SK-N-SH (cell line): ENCODE measurements at regions not wholly inside any gene's neighbourhood (a gene's known extent, or its start where the extent isn't known, plus 50 kb on each side); places are given as distances from the start of the nearest gene placed in this dataset.
A peak's percentile ranks its signal among the peaks of the same experiment; 100 is the strongest.

Experiments used
- CTCF ChIA-PET: fragments of 300-600, 350-600 bp; formaldehyde crosslinking; extraction: SDS; loops from one replicate; lab custom pipeline; 2021; lab: Yijun Ruan, JAX
- POLR2A ChIA-PET: fragments of 350-600 bp; sonication (Branson Sonifier 250); formaldehyde crosslinking; extraction: SDS; loops from one replicate; lab custom pipeline; 2020; ENCODE audit warnings: antibody characterized with exemption, inconsistent platforms; lab: Yijun Ruan, JAX
- DNase-seq: peaks from one replicate; pipeline ENCODE4 v3.0.0; 2012
- H2AFZ ChIP-seq: fragments of 200-600 bp; sonication (generic); 2 replicates; pipeline ENCODE4 v1.8.1; 2016; ENCODE audit warnings: antibody characterized with exemption, mild to moderate bottlenecking, low read depth
- H3F3A ChIP-seq: fragments of 200-600 bp; sonication (generic); replicated peaks from 2 replicates; pipeline ENCODE3; 2016; ENCODE audit warnings: antibody characterized with exemption, mild to moderate bottlenecking; ENCODE audit not compliant: insufficient read depth
- H3K27ac ChIP-seq, 2 experiments: fragments of 200-500 bp in 1 of 2; fragments of 200-600 bp in 1 of 2; sonication (Bioruptor generic) in 1 of 2; sonication (generic), shearing (Covaris generic) in 1 of 2; 2 replicates each; pipeline versions ENCODE4 v1.5.1 to v1.6.1; 2014 to 2016; ENCODE audit warnings: low read depth in 2 of 2, inconsistent platforms in 1 of 2, low read length in 1 of 2, mild to moderate bottlenecking in 1 of 2, mixed read lengths in 1 of 2
- H3K27me3 ChIP-seq: fragments of 200-600 bp; sonication (generic), shearing (Covaris generic); 2 replicates; pipeline ENCODE4 v1.6.1; 2016; ENCODE audit warnings: mixed run types; ENCODE audit not compliant: insufficient read depth
- H3K36me3 ChIP-seq, 2 experiments: fragments of 200-500 bp in 1 of 2; fragments of 200-600 bp in 1 of 2; sonication (Bioruptor generic) in 1 of 2; sonication (generic) in 1 of 2; replicated peaks in 1 of 2; 2 replicates each; pipeline versions ENCODE3 to v1.5.1; 2014 to 2016; ENCODE audit warnings: low read length in 1 of 2, mild to moderate bottlenecking in 1 of 2; ENCODE audit not compliant: insufficient read depth in 2 of 2, control insufficient read depth in 1 of 2
- H3K4me1 ChIP-seq, 2 experiments: fragments of 200-500 bp in 1 of 2; fragments of 200-600 bp in 1 of 2; sonication (Bioruptor generic) in 1 of 2; sonication (generic), shearing (Covaris generic) in 1 of 2; 2 replicates each; pipeline versions ENCODE4 v1.5.1 to v1.6.1; 2014 to 2016; ENCODE audit warnings: low read depth in 1 of 2, low read length in 1 of 2, mixed run types in 1 of 2; ENCODE audit not compliant: insufficient read depth in 2 of 2, control insufficient read depth in 1 of 2
- H3K4me2 ChIP-seq: fragments of 200-600 bp; sonication (generic), shearing (Covaris generic); 2 replicates; pipeline ENCODE4 v1.6.1; 2017; ENCODE audit warnings: mixed run types
- H3K4me3 ChIP-seq, 2 experiments: fragments of 200-500 bp in 1 of 2; fragments of 200-600 bp in 1 of 2; sonication (Bioruptor generic) in 1 of 2; sonication (generic), shearing (Covaris generic) in 1 of 2; 2 replicates each; pipeline versions ENCODE4 v1.5.1 to v1.8.1; 2014 to 2016; ENCODE audit warnings: low read depth in 2 of 2, inconsistent platforms in 1 of 2, low read length in 1 of 2, mild to moderate bottlenecking in 1 of 2, mixed read lengths in 1 of 2, moderate library complexity in 1 of 2
- H3K79me2 ChIP-seq: fragments of 200-600 bp; sonication (generic); 2 replicates; pipeline ENCODE4 v1.8.1; 2017; ENCODE audit warnings: mild to moderate bottlenecking; ENCODE audit not compliant: insufficient read depth
- H3K9ac ChIP-seq: fragments of 200-600 bp; sonication (generic); 2 replicates; pipeline ENCODE4 v1.6.1; 2017; ENCODE audit warnings: mixed run types
- H3K9me2 ChIP-seq: fragments of 200-600 bp; sonication (generic); 2 replicates; pipeline ENCODE4 v1.6.1; 2017; ENCODE audit warnings: mixed run types
- H3K9me3 ChIP-seq: fragments of 200-600 bp; sonication (generic); 2 replicates; pipeline ENCODE4 v1.6.1; 2017; ENCODE audit warnings: mixed run types, mild to moderate bottlenecking, moderate library complexity
- H4K20me1 ChIP-seq: fragments of 200-600 bp; sonication (generic); 2 replicates; pipeline ENCODE4 v1.6.1; 2017; ENCODE audit warnings: mild to moderate bottlenecking, mixed run types; ENCODE audit not compliant: insufficient read depth
- CHD2 ChIP-seq: fragments of 150-350 bp; IDR thresholded peaks from 2 replicates; pipeline ENCODE4 v1.6.1; 2018; ENCODE audit warnings: low read length; ENCODE audit not compliant: partially characterized antibody
- EP300 ChIP-seq, 2 experiments: IDR thresholded peaks; 2 replicates each; pipeline versions ENCODE4 v1.4.0 to v1.6.1; 2012; ENCODE audit warnings: borderline replicate concordance in 1 of 2, low read depth in 1 of 2, low read length in 1 of 2
- FOSL2 ChIP-seq: IDR thresholded peaks from 2 replicates; pipeline ENCODE4 v1.4.0; 2012; ENCODE audit warnings: low read depth, mild to moderate bottlenecking, moderate library complexity, borderline replicate concordance
- GABPA ChIP-seq: IDR thresholded peaks from 2 replicates; pipeline ENCODE4 v1.4.0; 2012; ENCODE audit warnings: low read depth, mild to moderate bottlenecking
- GATA2 ChIP-seq: sonication (generic); formaldehyde crosslinking; IDR thresholded peaks from 2 replicates; pipeline ENCODE4 v1.5.0; 2020; ENCODE audit warnings: mild to moderate bottlenecking, missing genetic modification reagents
- PBX3 ChIP-seq: IDR thresholded peaks from 2 replicates; pipeline ENCODE4; 2012
- REST ChIP-seq: IDR thresholded peaks from 2 replicates; pipeline ENCODE4 v1.6.1; 2012; ENCODE audit warnings: mild to moderate bottlenecking, low read depth, low read length, moderate library complexity
- TAF1 ChIP-seq: IDR thresholded peaks from 2 replicates; pipeline ENCODE4 v1.6.1; 2012; ENCODE audit warnings: low read depth, mild to moderate bottlenecking, low read length, moderate library complexity, borderline replicate concordance
- TCF12 ChIP-seq: IDR thresholded peaks from 2 replicates; pipeline ENCODE4 v1.4.0; 2012
- WGBS: methylation state at CpG from one replicate; pipeline ENCODE4 v1.1.6; 2017; ENCODE audit warnings: low lambda C conversion rate; 5-methylcytosine and 5-hydroxymethylcytosine counted together
- TF ChIP-seq, protein P1 (sequence below): IDR thresholded peaks from 2 replicates; pipeline ENCODE4 v1.4.0; 2012; ENCODE audit warnings: low read depth, borderline replicate concordance

DNA sequence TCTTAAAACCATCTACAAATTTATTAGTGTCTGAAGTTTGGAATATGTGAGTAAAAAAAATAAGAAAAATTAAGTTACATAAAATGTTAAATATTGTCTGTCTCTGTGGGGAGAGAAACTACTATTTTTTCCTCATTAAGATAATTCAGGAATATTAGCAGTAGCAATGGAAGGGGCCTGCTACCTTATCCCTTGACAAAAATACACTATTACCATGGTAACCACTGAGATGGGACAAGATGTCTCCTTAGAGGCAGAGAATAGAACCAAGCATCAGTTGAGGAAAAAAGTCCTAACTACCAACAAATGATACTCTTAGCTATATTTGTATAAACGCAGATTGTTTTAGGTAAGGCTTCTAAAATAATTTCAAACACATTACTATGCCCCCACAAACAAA lies 150.7 kb upstream of the LSM8 start:
- H3K4me1 ChIP-seq, result peaks cover 0 to 3% of the 10 kb centered on the region in 2 experiments; a peak in 1 of 4 replicates
- POLR2A ChIA-PET, result no interaction called here
- H3K36me3 ChIP-seq, result no peaks in the 10 kb centered on the region
- H3K4me2 ChIP-seq, result no peak overlapping the region
- H3K27ac ChIP-seq, result no peak overlapping the region
- H3K4me3 ChIP-seq, result no peak overlapping the region
- H3K79me2 ChIP-seq, result no peaks in the 10 kb centered on the region
- WGBS, result 0% methylated on average over 1 of the region's 1 CpG
- no peaks in the 10 kb centered on the region for H3K9me2 ChIP-seq
- DNase-seq, result no peak
- CTCF ChIA-PET, result no interaction called here
- H3K9ac ChIP-seq, result no peak overlapping the region
- H3F3A ChIP-seq, result no peaks in the 10 kb centered on the region
- no peak for TF ChIP-seq EP300 (IDR thresholded peaks at IDR 0.05; ENCODE audit: borderline replicate concordance in 1 of 2, low read depth in 1 of 2, low read length in 1 of 2)
- no peaks in the 10 kb centered on the region for H3K27me3 ChIP-seq
- H3K9me3 ChIP-seq, result no peaks in the 10 kb centered on the region
- H4K20me1 ChIP-seq, result no peaks in the 10 kb centered on the region
- no peak overlapping the region for H2AFZ ChIP-seq

DNA sequence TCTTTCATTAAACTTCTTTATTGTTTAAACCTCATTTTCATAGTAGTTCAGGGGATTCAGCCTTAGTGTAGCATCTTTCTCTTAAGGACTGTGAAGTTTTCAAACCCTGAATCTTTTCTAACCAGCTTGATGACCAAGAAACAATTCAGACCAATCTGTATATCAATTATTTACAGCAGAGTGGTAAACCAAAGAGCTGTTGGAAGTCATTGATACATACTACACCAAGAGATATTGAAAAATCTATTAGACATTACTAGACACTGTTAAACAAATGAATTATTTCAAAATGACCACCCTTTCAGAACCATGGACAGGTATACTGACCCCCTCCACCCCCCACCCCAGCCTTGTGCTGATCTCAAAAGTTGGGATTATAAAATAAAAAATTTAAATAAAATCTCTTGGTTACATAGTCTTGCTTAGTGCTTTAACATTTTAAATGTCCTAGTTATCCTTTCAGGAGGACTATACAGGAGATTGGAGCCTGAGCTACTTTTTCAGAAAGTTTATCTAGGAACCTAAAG lies 143.9 kb upstream of the LSM8 start:
- no peaks in the 10 kb centered on the region for H3K27me3 ChIP-seq
- H3K9me2 ChIP-seq, result no peaks in the 10 kb centered on the region
- no peaks in the 10 kb centered on the region for H3K9me3 ChIP-seq
- H3K27ac ChIP-seq, result no peak overlapping the region
- DNase-seq, result no peak
- no peak for TF ChIP-seq GABPA
- peak; percentile 82 for TF ChIP-seq REST
- no peaks in the 10 kb centered on the region for H3K36me3 ChIP-seq
- H3K4me3 ChIP-seq, result no peak overlapping the region
- H3F3A ChIP-seq, result no peaks in the 10 kb centered on the region
- H3K9ac ChIP-seq, result no peak overlapping the region
- H3K79me2 ChIP-seq, result no peaks in the 10 kb centered on the region
- CTCF ChIA-PET, result no interaction called here
- no peak overlapping the region for H3K4me2 ChIP-seq
- no peaks in the 10 kb centered on the region for H4K20me1 ChIP-seq
- H3K4me1 ChIP-seq, result no peaks in the 10 kb centered on the region
- POLR2A ChIA-PET, result no interaction called here
- no peak overlapping the region for H2AFZ ChIP-seq

GRCh38 chr7:118040562-118040961 lies 143.4 kb upstream of the LSM8 start:
- Histone ChIP-seq H3K9ac (no peak overlapping the region), H3K79me2 (no peaks in the 10 kb centered on the region), H3K4me3 (no peak overlapping the region), H3K9me2 (no peaks in the 10 kb centered on the region), H3K9me3 (no peaks in the 10 kb centered on the region), H3K4me2 (no peak overlapping the region), H3K36me3 (no peaks in the 10 kb centered on the region), H3K27me3 (no peaks in the 10 kb centered on the region), H4K20me1 (no peaks in the 10 kb centered on the region), H3K4me1 (no peaks in the 10 kb centered on the region)
- no peak for DNase-seq
- 0% methylated on average over 2 of the region's 2 CpGs for WGBS
- ChIA-PET POLR2A (no interaction called here), CTCF (no interaction called here)
- TF ChIP-seq CHD2 (no peak), TCF12 (no peak), PBX3 (no peak), TAF1 (no peak), GATA2 (CRISPR knock-in tag) (no peak), REST (no peak), FOSL2 (no peak)
- TF ChIP-seq, protein P1, sequence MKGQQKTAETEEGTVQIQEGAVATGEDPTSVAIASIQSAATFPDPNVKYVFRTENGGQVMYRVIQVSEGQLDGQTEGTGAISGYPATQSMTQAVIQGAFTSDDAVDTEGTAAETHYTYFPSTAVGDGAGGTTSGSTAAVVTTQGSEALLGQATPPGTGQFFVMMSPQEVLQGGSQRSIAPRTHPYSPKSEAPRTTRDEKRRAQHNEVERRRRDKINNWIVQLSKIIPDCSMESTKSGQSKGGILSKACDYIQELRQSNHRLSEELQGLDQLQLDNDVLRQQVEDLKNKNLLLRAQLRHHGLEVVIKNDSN, result no peak
- TF ChIP-seq, all 33 proteins: peak for 0
- H3K27ac ChIP-seq, result no peak overlapping the region
- no peaks in the 10 kb centered on the region for H3F3A ChIP-seq
- H2AFZ ChIP-seq, result no peak overlapping the region
